ENCODE measurements at regions not wholly inside any gene's neighbourhood (a gene's known extent, or its start where the extent isn't known, plus 50 kb on each side); places are given as distances from the start of the nearest gene placed in this dataset.

GRCh38 chr6:219019-219570, 73.2 kb upstream of the DUSP22 start (continued):
- TF ChIP-seq, protein P1, sequence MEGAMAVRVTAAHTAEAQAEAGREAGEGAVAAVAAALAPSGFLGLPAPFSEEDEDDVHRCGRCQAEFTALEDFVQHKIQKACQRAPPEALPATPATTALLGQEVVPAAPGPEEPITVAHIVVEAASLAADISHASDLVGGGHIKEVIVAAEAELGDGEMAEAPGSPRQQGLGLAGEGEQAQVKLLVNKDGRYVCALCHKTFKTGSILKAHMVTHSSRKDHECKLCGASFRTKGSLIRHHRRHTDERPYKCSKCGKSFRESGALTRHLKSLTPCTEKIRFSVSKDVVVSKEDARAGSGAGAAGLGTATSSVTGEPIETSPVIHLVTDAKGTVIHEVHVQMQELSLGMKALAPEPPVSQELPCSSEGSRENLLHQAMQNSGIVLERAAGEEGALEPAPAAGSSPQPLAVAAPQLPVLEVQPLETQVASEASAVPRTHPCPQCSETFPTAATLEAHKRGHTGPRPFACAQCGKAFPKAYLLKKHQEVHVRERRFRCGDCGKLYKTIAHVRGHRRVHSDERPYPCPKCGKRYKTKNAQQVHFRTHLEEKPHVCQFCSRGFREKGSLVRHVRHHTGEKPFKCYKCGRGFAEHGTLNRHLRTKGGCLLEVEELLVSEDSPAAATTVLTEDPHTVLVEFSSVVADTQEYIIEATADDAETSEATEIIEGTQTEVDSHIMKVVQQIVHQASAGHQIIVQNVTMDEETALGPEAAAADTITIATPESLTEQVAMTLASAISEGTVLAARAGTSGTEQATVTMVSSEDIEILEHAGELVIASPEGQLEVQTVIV (IDR thresholded peaks at IDR 0.05; ENCODE audit: borderline replicate concordance, partially characterized antibody) = no peak
- TF ChIP-seq IKZF2 (IDR thresholded peaks at IDR 0.05) (peak; percentile 71 to 83), BCL11A (IDR thresholded peaks at IDR 0.05; ENCODE audit: low read depth, low read length) (peak; percentile 53; the same call in 1 of the 2 replicates), EP300 (IDR thresholded peaks at IDR 0.05; ENCODE audit: borderline replicate concordance in 1 of 2, control insufficient read depth in 1 of 2, low read depth in 2 of 2, low read length in 2 of 2) (peak; percentile 26 to 49; a peak in 1 of 4 replicates), SMC3 (IDR thresholded peaks at IDR 0.05; ENCODE audit: borderline replicate concordance, low read length) (no peak), KDM1A (IDR thresholded peaks at IDR 0.05; ENCODE audit: borderline replicate concordance) (no peak), EGR1 (IDR thresholded peaks at IDR 0.05; ENCODE audit: borderline replicate concordance in 1 of 2, low read depth in 2 of 2, low read length in 2 of 2) (no peak), RBBP5 (conservative IDR thresholded peaks at IDR 0.05) (no peak), SPI1 (IDR thresholded peaks at IDR 0.05; ENCODE audit: borderline replicate concordance, insufficient read depth, low read depth, low read length) (peak; percentile 94), SUZ12 (IDR thresholded peaks at IDR 0.05; ENCODE audit: unreplicated experiment) (no peak), IRF4 (IDR thresholded peaks at IDR 0.05; ENCODE audit: low read depth, low read length) (peak; percentile 66)
